Ishikawa (cell line): ENCODE measurements at regions not wholly inside any gene's neighbourhood (a gene's known extent, or its start where the extent isn't known, plus 50 kb on each side); places are given as distances from the start of the nearest gene placed in this dataset.

Experiments
- CEBPB ChIP-seq: IDR thresholded peaks from 2 replicates; pipeline ENCODE4 v1.6.1; 2012
- CREB1 ChIP-seq: IDR thresholded peaks from 2 replicates; pipeline ENCODE4 v1.6.1; 2012; ENCODE audit warnings: low read depth
- EGR1 ChIP-seq: IDR thresholded peaks from 2 replicates; pipeline ENCODE4 v1.6.1; 2012
- EP300 ChIP-seq: IDR thresholded peaks from 2 replicates; pipeline ENCODE4 v1.6.1; 2012; ENCODE audit warnings: borderline replicate concordance
- FOXM1 ChIP-seq: IDR thresholded peaks from 2 replicates; pipeline ENCODE4 v1.6.1; 2012; ENCODE audit warnings: low read depth, borderline replicate concordance
- NFIC ChIP-seq: IDR thresholded peaks from 2 replicates; pipeline ENCODE4 v1.6.1; 2012
- RAD21 ChIP-seq: IDR thresholded peaks from 2 replicates; pipeline ENCODE4 v1.6.1; 2012; ENCODE audit warnings: low read depth
- TAF1 ChIP-seq: IDR thresholded peaks from 2 replicates; pipeline ENCODE4 v1.6.1; 2012; ENCODE audit warnings: low read depth, mild to moderate bottlenecking
- TCF12 ChIP-seq: IDR thresholded peaks from 2 replicates; pipeline ENCODE4 v1.6.1; 2012; ENCODE audit warnings: low read depth
- TEAD4 ChIP-seq: IDR thresholded peaks from 2 replicates; pipeline ENCODE4 v1.6.1; 2012
- YY1 ChIP-seq: IDR thresholded peaks from 2 replicates; pipeline ENCODE4 v1.6.1; 2012; ENCODE audit warnings: low read depth
- ZBTB7A ChIP-seq: IDR thresholded peaks from 2 replicates; pipeline ENCODE4 v1.6.1; 2012; ENCODE audit warnings: low read depth
- TF ChIP-seq, protein P1 (sequence below): IDR thresholded peaks from 2 replicates; pipeline ENCODE4 v1.6.1; 2012
- TF ChIP-seq, protein P2 (sequence below): IDR thresholded peaks from 2 replicates; pipeline ENCODE4 v1.6.1; 2012; ENCODE audit warnings: low read depth, mild to moderate bottlenecking
- TF ChIP-seq, protein P3 (sequence below): IDR thresholded peaks from 2 replicates; pipeline ENCODE4 v1.6.1; 2012

DNA sequence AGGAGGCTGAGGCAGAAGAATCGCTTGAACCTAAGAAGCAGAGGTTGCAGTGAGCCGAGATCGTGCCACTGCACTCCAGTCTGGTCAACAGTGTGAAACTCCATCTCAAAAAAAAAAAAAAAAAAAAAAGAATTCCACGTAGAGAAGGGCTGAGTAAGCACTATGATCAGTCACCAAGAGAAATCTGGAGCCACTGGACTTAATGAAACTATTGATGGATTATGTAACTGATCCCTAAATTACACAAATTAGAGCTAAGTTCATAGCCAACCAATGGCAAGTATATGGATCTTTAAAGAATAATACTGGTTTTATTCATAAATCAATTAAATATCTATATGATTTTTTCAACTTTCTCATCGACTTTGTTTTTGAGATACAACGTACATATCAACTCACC, 72.2 kb upstream of the ABLIM1 start:
- TF ChIP-seq ZBTB7A, result no peak
- TF ChIP-seq, protein P1, sequence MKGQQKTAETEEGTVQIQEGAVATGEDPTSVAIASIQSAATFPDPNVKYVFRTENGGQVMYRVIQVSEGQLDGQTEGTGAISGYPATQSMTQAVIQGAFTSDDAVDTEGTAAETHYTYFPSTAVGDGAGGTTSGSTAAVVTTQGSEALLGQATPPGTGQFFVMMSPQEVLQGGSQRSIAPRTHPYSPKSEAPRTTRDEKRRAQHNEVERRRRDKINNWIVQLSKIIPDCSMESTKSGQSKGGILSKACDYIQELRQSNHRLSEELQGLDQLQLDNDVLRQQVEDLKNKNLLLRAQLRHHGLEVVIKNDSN, result no peak
- TF ChIP-seq CREB1, result no peak
- TF ChIP-seq, protein P2, sequence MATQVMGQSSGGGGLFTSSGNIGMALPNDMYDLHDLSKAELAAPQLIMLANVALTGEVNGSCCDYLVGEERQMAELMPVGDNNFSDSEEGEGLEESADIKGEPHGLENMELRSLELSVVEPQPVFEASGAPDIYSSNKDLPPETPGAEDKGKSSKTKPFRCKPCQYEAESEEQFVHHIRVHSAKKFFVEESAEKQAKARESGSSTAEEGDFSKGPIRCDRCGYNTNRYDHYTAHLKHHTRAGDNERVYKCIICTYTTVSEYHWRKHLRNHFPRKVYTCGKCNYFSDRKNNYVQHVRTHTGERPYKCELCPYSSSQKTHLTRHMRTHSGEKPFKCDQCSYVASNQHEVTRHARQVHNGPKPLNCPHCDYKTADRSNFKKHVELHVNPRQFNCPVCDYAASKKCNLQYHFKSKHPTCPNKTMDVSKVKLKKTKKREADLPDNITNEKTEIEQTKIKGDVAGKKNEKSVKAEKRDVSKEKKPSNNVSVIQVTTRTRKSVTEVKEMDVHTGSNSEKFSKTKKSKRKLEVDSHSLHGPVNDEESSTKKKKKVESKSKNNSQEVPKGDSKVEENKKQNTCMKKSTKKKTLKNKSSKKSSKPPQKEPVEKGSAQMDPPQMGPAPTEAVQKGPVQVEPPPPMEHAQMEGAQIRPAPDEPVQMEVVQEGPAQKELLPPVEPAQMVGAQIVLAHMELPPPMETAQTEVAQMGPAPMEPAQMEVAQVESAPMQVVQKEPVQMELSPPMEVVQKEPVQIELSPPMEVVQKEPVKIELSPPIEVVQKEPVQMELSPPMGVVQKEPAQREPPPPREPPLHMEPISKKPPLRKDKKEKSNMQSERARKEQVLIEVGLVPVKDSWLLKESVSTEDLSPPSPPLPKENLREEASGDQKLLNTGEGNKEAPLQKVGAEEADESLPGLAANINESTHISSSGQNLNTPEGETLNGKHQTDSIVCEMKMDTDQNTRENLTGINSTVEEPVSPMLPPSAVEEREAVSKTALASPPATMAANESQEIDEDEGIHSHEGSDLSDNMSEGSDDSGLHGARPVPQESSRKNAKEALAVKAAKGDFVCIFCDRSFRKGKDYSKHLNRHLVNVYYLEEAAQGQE, result no peak
- TF ChIP-seq TCF12, result no peak

- TF ChIP-seq TEAD4, result no peak
Observed at GRCh38 chr10:114732931-114733330, 74.9 kb upstream of the ABLIM1 start.

- TF ChIP-seq CREB1 (no peak), TAF1 (no peak), TCF12 (no peak), RAD21 (no peak), FOXM1 (no peak), YY1 (no peak), EP300 (no peak), CEBPB (no peak), NFIC (no peak), TEAD4 (no peak), EGR1 (no peak), ZBTB7A (no peak)
- TF ChIP-seq, protein P3, sequence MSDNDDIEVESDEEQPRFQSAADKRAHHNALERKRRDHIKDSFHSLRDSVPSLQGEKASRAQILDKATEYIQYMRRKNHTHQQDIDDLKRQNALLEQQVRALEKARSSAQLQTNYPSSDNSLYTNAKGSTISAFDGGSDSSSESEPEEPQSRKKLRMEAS, result no peak
- TF ChIP-seq, protein P2, result no peak
- TF ChIP-seq, protein P1, result no peak
Observed at GRCh38 chr10:114735946-114736345, 77.9 kb upstream of the ABLIM1 start.

DNA sequence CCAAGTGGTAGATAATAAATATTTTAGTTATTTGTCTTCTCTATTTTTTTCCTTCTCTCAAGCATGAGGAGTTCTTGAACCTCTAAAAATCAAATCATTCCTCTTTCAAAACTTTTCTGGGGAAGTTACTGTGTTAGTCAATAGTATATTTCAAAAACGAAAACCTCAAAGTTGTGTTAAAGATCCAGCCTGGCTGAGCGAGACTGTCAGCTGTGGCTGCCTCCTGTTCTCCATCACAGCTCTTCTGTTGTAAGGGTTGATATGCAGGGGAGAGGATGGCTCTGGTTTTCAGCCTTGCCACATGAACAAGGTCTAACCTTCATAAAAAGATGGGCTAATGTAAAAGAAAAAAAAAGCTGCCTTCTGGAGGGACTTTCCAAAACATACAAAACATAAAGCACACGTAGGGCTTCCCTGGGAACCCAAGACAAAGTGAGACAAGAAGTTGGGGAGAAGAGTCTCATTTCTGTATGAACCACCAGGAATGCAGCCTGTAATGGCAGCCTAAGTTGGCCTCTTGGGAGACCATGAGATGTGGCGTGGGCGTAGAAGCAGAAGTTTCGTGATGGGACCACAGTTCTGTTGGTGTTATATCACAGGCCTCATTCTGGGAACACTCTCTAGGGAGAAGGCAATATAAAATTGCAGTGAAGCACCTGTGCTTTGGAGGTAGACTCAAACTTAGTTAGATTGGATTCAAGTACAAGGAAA, 77.9 kb upstream of the FHIP2A start:
- no peak for TF ChIP-seq CREB1
- TF ChIP-seq, protein P2, result no peak
- TF ChIP-seq TAF1, result no peak
- TF ChIP-seq NFIC, result no peak
- TF ChIP-seq, protein P1, result no peak
- no peak for TF ChIP-seq TEAD4
- no peak for TF ChIP-seq RAD21
- TF ChIP-seq, protein P3, result no peak

- TF ChIP-seq, protein P3, result no peak
- no peak for TF ChIP-seq TCF12
- TF ChIP-seq TEAD4, result no peak
- TF ChIP-seq, protein P1, result no peak
- TF ChIP-seq, protein P2, result no peak
- no peak for TF ChIP-seq EGR1
- no peak for TF ChIP-seq FOXM1
- no peak for TF ChIP-seq NFIC
- no peak for TF ChIP-seq EP300
- no peak for TF ChIP-seq CEBPB
- TF ChIP-seq YY1, result no peak
- TF ChIP-seq ZBTB7A, result no peak
- TF ChIP-seq RAD21, result no peak
- no peak for TF ChIP-seq TAF1
- no peak for TF ChIP-seq CREB1
Observed at GRCh38 chr10:114746531-114746930, 75.0 kb upstream of the FHIP2A start.
